ENCODE measurements at regions not wholly inside any gene's neighbourhood (a gene's known extent, or its start where the extent isn't known, plus 50 kb on each side); places are given as distances from the start of the nearest gene placed in this dataset.

DNA sequence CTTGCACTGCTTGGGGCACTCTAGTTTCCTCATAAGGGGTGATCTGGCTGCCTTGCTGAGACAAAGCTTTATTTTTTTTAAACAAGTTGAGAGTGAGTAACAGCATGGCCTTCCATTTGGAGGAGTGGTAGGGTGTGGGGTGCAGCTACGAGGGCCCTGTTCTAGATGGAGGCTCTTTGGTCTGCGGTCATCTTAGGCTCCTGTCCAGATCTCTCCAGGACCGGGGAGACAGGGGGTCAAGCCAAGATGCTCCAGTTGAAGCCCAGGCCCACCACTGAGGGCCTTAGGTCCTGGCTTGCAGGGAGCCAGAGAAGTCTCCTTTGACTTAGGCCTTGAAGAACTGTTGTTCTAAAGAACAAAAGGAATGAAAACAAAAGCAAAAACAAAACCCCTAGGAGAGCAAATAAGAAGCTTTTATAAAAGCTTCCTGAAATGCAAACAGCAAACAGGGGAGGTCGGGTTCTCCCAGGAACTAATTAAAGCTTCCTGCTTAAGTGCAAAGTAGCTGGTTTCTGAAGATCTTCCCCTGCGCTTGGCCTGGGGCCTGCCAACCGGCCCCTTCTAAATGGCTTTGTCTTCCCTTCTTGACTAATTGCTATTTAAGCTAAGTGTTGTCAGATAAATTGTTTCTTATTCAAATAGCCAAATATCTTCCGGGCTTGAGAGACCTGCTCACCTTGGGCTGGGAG is 259.2 kb downstream of the GLRX3 start:
- no peaks in the 10 kb centered on the region for H3K27me3 ChIP-seq
- intact Hi-C loops (cut with DNase I; ENCODE audit: low total_unique reads) (no loop called here), in situ Hi-C loops (cut with MboI; ENCODE audit: low sequenced_read_pairs in 4 of 4) (no loop called here)
- H3K27ac ChIP-seq = no peak overlapping the region
- DNase-seq (no peak), ATAC-seq (no peak)
- no peak overlapping the region for H3K4me3 ChIP-seq
- H3K36me3 ChIP-seq = no peaks in the 10 kb centered on the region
- no peaks in the 10 kb centered on the region for H3K4me1 ChIP-seq
- no peaks in the 10 kb centered on the region for H3K9me3 ChIP-seq
- no peak for TF ChIP-seq POLR2A (IDR thresholded peaks at IDR 0.05)
- TF ChIP-seq, protein P1, sequence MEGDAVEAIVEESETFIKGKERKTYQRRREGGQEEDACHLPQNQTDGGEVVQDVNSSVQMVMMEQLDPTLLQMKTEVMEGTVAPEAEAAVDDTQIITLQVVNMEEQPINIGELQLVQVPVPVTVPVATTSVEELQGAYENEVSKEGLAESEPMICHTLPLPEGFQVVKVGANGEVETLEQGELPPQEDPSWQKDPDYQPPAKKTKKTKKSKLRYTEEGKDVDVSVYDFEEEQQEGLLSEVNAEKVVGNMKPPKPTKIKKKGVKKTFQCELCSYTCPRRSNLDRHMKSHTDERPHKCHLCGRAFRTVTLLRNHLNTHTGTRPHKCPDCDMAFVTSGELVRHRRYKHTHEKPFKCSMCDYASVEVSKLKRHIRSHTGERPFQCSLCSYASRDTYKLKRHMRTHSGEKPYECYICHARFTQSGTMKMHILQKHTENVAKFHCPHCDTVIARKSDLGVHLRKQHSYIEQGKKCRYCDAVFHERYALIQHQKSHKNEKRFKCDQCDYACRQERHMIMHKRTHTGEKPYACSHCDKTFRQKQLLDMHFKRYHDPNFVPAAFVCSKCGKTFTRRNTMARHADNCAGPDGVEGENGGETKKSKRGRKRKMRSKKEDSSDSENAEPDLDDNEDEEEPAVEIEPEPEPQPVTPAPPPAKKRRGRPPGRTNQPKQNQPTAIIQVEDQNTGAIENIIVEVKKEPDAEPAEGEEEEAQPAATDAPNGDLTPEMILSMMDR (IDR thresholded peaks at IDR 0.05 in 4 of 5, conservative IDR thresholded peaks at IDR 0.05 in 1 of 5) = no peak

DNA sequence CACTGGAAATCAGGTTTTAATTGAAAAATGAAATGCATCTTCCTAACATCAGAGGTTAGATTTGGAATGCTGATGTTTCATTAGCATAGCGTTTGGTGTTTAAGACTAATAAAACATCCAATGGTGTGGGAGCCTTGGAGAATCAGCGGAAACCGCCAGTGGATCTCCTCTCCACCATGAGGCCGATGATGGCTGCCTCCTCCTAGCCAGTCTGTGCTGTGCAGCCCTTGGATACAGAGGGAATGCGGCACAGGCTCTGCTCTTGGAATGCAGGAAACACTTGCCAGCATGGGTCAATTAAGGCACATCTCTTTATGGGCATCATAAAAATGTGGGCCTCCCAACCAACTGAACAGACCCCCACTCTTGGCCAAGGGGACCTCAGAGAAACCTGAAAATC is 259.9 kb downstream of the GLRX3 start:
- TF ChIP-seq, protein P1 (IDR thresholded peaks at IDR 0.05 in 4 of 5, conservative IDR thresholded peaks at IDR 0.05 in 1 of 5) = no peak
- TF ChIP-seq POLR2A (IDR thresholded peaks at IDR 0.05) = no peak
- Histone ChIP-seq H3K27ac (no peak overlapping the region), H3K4me3 (no peak overlapping the region), H3K4me1 (no peaks in the 10 kb centered on the region), H3K9me3 (no peaks in the 10 kb centered on the region), H3K27me3 (no peaks in the 10 kb centered on the region), H3K36me3 (no peaks in the 10 kb centered on the region)
- in situ Hi-C loops (cut with MboI; ENCODE audit: low sequenced_read_pairs in 4 of 4) (no loop called here), intact Hi-C loops (cut with DNase I; ENCODE audit: low total_unique reads) (no loop called here)
- DNase-seq (no peak), ATAC-seq (no peak)

GRCh38 chr10:130398090-130398994 is 262.2 kb downstream of the GLRX3 start:
- Histone ChIP-seq H3K27me3 (no peaks in the 10 kb centered on the region), H3K36me3 (no peaks in the 10 kb centered on the region), H3K4me3 (no peak overlapping the region), H3K9me3 (no peaks in the 10 kb centered on the region), H3K27ac (no peak overlapping the region), H3K4me1 (no peaks in the 10 kb centered on the region)
- intact Hi-C loops (cut with DNase I; ENCODE audit: low total_unique reads) (no loop called here), in situ Hi-C loops (cut with MboI; ENCODE audit: low sequenced_read_pairs in 4 of 4) (no loop called here)
- TF ChIP-seq, protein P1 (IDR thresholded peaks at IDR 0.05 in 4 of 5, conservative IDR thresholded peaks at IDR 0.05 in 1 of 5) = no peak
- TF ChIP-seq POLR2A (IDR thresholded peaks at IDR 0.05) = no peak
- DNase-seq = no peak
- ATAC-seq = no peak

- Histone ChIP-seq H3K36me3 (no peaks in the 10 kb centered on the region), H3K9me3 (no peaks in the 10 kb centered on the region), H3K4me1 (no peaks in the 10 kb centered on the region), H3K4me3 (no peak overlapping the region), H3K27me3 (no peaks in the 10 kb centered on the region), H3K27ac (no peak overlapping the region)
- TF ChIP-seq POLR2A (IDR thresholded peaks at IDR 0.05) = no peak
- TF ChIP-seq, protein P1 (IDR thresholded peaks at IDR 0.05 in 4 of 5, conservative IDR thresholded peaks at IDR 0.05 in 1 of 5) = no peak
- no peak for DNase-seq
- ATAC-seq = no peak
- intact Hi-C loops (cut with DNase I; ENCODE audit: low total_unique reads) = no loop called here
- in situ Hi-C loops (cut with MboI; ENCODE audit: low sequenced_read_pairs in 4 of 4) = no loop called here
These were observed 263.3 kb downstream of the GLRX3 start for GRCh38 chr10:130399425-130399950.
